Esophagus squamous epithelium (tissue), 4 donors: ENCODE measurements at regions not wholly inside any gene's neighbourhood (a gene's known extent, or its start where the extent isn't known, plus 50 kb on each side); places are given as distances from the start of the nearest gene placed in this dataset.
A peak's percentile ranks its signal among the peaks of the same experiment; 100 is the strongest.
"Not testable (repeated sequence)": the region's sequence is repeated elsewhere in the genome, so short reads cannot be mapped to it uniquely, and the experiment has no call there.

Source experiments
- CTCF ChIP-seq, 6 experiments: fragments of 450-650 bp in 4 of 6; fragments of 200-600 bp in 2 of 6; sonication (generic) in 2 of 6; IDR thresholded peaks; one replicate each; pipeline ENCODE4 v1.5.1; 2016 to 2019; ENCODE audit warnings: antibody characterized with exemption in 6 of 6, mild to moderate bottlenecking in 4 of 6, moderate library complexity in 4 of 6
- POLR2A ChIP-seq, 4 donors: fragments of 450-650 bp; IDR thresholded peaks; one replicate each; pipeline ENCODE4 v1.6.1; 2017; ENCODE audit warnings: antibody characterized with exemption in 4 of 4, mild to moderate bottlenecking in 4 of 4, moderate library complexity in 3 of 4

GRCh38 chr22:22321743-22322611 is 77.4 kb downstream of the VPREB1 start:
- peak; percentile 56 to 77 (median 62) for TF ChIP-seq CTCF (IDR thresholded peaks at IDR 0.05)
- not testable (repeated sequence) for TF ChIP-seq POLR2A (IDR thresholded peaks at IDR 0.05)
